GM21737 (cell line): ENCODE measurements at regions not wholly inside any gene's neighbourhood (a gene's known extent, or its start where the extent isn't known, plus 50 kb on each side); places are given as distances from the start of the nearest gene placed in this dataset.

Experiments used
- ATAC-seq: cut with Tn5 transposase; IDR thresholded peaks from one replicate; pipeline ENCODE4 v1.9.1; 2021; ENCODE audit warnings: mild to moderate bottlenecking, moderate library complexity; ENCODE audit not compliant: unreplicated experiment

GRCh38 chr20:24718277-24718676 lies 230.8 kb upstream of the CST7 start:
- ATAC-seq, result no peak

- no peak for ATAC-seq
Measured at GRCh38 chr20:24718696-24719095, 230.4 kb upstream of the CST7 start.

GRCh38 chr20:24720957-24721356 lies 228.1 kb upstream of the CST7 start:
- ATAC-seq, result no peak

- ATAC-seq, result no peak
Measured at GRCh38 chr20:24721891-24722568, 227.0 kb upstream of the CST7 start.

- no peak for ATAC-seq
Measured at GRCh38 chr20:24722586-24722985, 226.5 kb upstream of the CST7 start.

- no peak for ATAC-seq
Measured at GRCh38 chr20:24723186-24723585, 225.9 kb upstream of the CST7 start.

- no peak for ATAC-seq
Measured at GRCh38 chr20:24723647-24724352, 225.3 kb upstream of the CST7 start.

- no peak for ATAC-seq
Measured at GRCh38 chr20:24724982-24725533, 224.0 kb upstream of the CST7 start.

- no peak for ATAC-seq
Measured at GRCh38 chr20:24727795-24728194, 221.3 kb upstream of the CST7 start.

GRCh38 chr20:24729896-24730605 lies 219.0 kb upstream of the CST7 start:
- no peak for ATAC-seq

GRCh38 chr20:24730750-24731149 lies 218.3 kb upstream of the CST7 start:
- no peak for ATAC-seq

- no peak for ATAC-seq
Measured at GRCh38 chr20:24731312-24731711, 217.8 kb upstream of the CST7 start.

- no peak for ATAC-seq
Measured at GRCh38 chr20:24732076-24732475, 217.0 kb upstream of the CST7 start.

- ATAC-seq, result no peak
Measured at GRCh38 chr20:24732599-24732998, 216.5 kb upstream of the CST7 start.

GRCh38 chr20:24733416-24733815 lies 215.7 kb upstream of the CST7 start:
- no peak for ATAC-seq

GRCh38 chr20:24734139-24734538 lies 214.9 kb upstream of the CST7 start:
- ATAC-seq, result no peak

GRCh38 chr20:24735263-24735662 lies 213.8 kb upstream of the CST7 start:
- no peak for ATAC-seq

GRCh38 chr20:24736131-24736843 lies 212.8 kb upstream of the CST7 start:
- no peak for ATAC-seq

GRCh38 chr20:24736844-24737211 lies 212.2 kb upstream of the CST7 start:
- ATAC-seq, result no peak

- ATAC-seq, result no peak
Measured at GRCh38 chr20:24737212-24737850, 211.7 kb upstream of the CST7 start.
